ENCODE measurements at regions not wholly inside any gene's neighbourhood (a gene's known extent, or its start where the extent isn't known, plus 50 kb on each side); places are given as distances from the start of the nearest gene placed in this dataset.

- no peak for TF ChIP-seq ZNF462 (CRISPR knock-in tag; IDR thresholded peaks at IDR 0.05)
Measured at GRCh38 chr7:67523713-67524112, 527.1 kb downstream of the TYW1 start (continued).

GRCh38 chr7:67525588-67525987, 529.0 kb downstream of the TYW1 start:
- Mint-ChIP-seq H3K4me3 (no peak overlapping the region), H3K36me3 (ENCODE audit: low read depth) (peaks cover 25% of the 10 kb centered on the region)

More at GRCh38 chr7:67525588-67525987, 529.0 kb downstream of the TYW1 start:
- no peaks in the 10 kb centered on the region for H3K4me1 Mint-ChIP-seq
- Histone ChIP-seq H3F3A (replicated peaks; ENCODE audit: low read depth) (no peaks in the 10 kb centered on the region), H3K9me2 (ENCODE audit: insufficient read depth) (no peaks in the 10 kb centered on the region), H3K4me2 (no peak overlapping the region), H3K27me3 (ENCODE audit: insufficient read depth) (no peaks in the 10 kb centered on the region), H3K27ac (ENCODE audit: low read depth) (no peak overlapping the region), H3K4me3 (no peak overlapping the region), H2AFZ (no peak overlapping the region), H3K36me3 (ENCODE audit: insufficient read depth) (no peaks in the 10 kb centered on the region), H3K4me1 (ENCODE audit: insufficient read depth) (no peaks in the 10 kb centered on the region), H3K79me2 (replicated peaks; ENCODE audit: insufficient read depth) (no peaks in the 10 kb centered on the region), H4K20me1 (replicated peaks; ENCODE audit: insufficient read depth) (no peaks in the 10 kb centered on the region)
- H3K9me3 Mint-ChIP-seq: peaks cover 97% of the 10 kb centered on the region
- TF ChIP-seq ETS1 (IDR thresholded peaks at IDR 0.05): no peak
- no peak for TF ChIP-seq ZNF462 (CRISPR knock-in tag; IDR thresholded peaks at IDR 0.05)
- no peak for TF ChIP-seq NANOG (IDR thresholded peaks at IDR 0.05; ENCODE audit: borderline replicate concordance)
- TF ChIP-seq STAT1 (IDR thresholded peaks at IDR 0.05; ENCODE audit: unreplicated experiment): no peak
- no peaks in the 10 kb centered on the region for H3K27me3 Mint-ChIP-seq (ENCODE audit: insufficient read depth, low read depth, poor library complexity)
- no peak overlapping the region for H3K27ac Mint-ChIP-seq
- no peak for ATAC-seq
- no peak for DNase-seq (ENCODE audit: low spot score)
